HG03342 (cell line): ENCODE measurements at regions not wholly inside any gene's neighbourhood (a gene's known extent, or its start where the extent isn't known, plus 50 kb on each side); places are given as distances from the start of the nearest gene placed in this dataset.
"Not testable (repeated sequence)": the region's sequence is repeated elsewhere in the genome, so short reads cannot be mapped to it uniquely, and the experiment has no call there.

Experiments used
- ATAC-seq: cut with Tn5 transposase; IDR thresholded peaks from one replicate; pipeline ENCODE4 v1.9.1; 2021; ENCODE audit warnings: mild to moderate bottlenecking, moderate library complexity; ENCODE audit not compliant: unreplicated experiment

DNA sequence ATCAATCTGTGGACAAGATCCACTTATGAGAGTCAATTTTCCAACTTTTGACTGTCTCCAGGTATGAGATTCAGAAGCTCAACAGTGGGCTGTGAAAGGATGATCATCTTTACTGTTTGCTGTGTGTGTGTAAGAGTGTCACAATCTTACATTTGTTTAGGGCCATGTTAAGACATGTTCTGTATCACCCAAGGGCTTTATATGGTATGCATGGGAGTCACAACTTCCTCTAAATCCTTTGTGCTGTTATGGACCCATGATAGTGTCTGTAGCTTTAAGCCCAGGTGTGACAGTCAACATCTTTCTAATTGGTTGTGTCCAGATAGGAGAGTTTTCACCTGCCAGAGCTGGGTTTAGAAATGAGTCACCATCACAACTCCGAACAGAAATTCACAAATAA is 70.2 kb downstream of the ZNF726 start:
- not testable (repeated sequence) for ATAC-seq

- ATAC-seq: no peak
Measured at GRCh38 chr19:23986623-23987022, 71.9 kb downstream of the ZNF726 start.

- no peak for ATAC-seq
Measured at GRCh38 chr19:23991170-23991569, 76.5 kb downstream of the ZNF726 start.

DNA sequence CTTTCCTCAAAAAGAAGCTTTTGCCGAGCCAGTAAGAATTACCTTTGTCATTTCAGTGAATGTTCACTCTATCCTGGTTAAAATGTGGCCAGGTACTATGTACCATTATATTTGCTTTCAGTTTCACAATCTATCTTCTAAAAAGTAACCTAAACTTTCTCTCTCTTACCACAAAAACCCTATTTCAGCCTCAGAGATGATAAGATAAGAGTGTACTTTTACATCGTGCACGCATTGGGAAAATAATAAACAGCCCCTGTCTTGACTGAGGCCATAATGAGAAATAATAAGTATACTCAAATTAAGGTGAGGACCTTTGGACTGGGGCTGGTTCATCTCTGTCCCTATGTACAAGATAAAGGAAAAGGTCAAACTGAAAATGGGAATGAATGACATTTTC is 77.7 kb downstream of the ZNF726 start:
- no peak for ATAC-seq

DNA sequence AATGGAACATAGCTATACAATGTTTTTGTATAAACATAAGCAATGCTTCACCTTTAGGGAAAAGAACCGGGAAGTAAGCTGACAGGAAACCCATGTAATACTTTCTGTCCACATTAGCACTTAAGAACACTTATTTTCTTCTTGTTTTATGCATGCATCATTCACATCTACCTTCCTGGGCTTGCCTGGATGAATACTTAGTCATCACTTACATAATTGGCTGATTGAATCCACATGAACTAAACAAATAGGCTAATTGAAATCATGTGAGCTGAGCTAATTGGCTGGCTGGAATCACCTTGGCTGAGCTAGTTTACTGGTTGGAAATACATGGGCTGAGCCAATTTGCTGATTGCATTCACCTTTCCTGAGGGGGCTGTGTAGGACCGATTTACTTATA is 78.8 kb downstream of the ZNF726 start:
- no peak for ATAC-seq

GRCh38 chr19:23996549-23996948 is 81.9 kb downstream of the ZNF726 start:
- ATAC-seq: no peak

DNA sequence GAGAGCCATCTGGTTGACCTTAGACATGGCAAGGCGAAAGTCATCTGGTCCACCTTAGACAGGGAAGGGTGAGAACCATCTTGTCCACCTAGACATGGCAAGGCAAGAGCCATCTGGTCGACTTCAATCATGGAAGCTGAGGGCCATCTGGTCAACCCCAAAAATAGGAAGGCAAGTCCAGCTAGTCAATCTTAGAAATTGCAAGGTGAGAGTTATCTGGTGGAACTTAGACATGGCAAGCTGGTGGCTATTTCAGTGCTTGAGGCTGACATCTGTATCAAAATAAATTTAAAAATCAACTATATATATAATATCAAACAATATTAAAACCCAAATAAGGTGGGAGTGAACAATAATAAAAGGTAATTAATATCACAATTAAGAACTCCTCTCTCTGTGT is 83.9 kb downstream of the ZNF726 start:
- no peak for ATAC-seq

- no peak for ATAC-seq
Measured at GRCh38 chr19:23999821-24000610, 85.3 kb downstream of the ZNF726 start.

GRCh38 chr19:24000656-24001055 is 86.0 kb downstream of the ZNF726 start:
- no peak for ATAC-seq

- no peak for ATAC-seq
Measured at GRCh38 chr19:24002256-24002945, 84.6 kb upstream of the ZNF254 start.

- ATAC-seq: no peak
Measured at GRCh38 chr19:24003537-24003936, 83.5 kb upstream of the ZNF254 start.

GRCh38 chr19:24004166-24004565 is 82.8 kb upstream of the ZNF254 start:
- ATAC-seq: no peak

DNA sequence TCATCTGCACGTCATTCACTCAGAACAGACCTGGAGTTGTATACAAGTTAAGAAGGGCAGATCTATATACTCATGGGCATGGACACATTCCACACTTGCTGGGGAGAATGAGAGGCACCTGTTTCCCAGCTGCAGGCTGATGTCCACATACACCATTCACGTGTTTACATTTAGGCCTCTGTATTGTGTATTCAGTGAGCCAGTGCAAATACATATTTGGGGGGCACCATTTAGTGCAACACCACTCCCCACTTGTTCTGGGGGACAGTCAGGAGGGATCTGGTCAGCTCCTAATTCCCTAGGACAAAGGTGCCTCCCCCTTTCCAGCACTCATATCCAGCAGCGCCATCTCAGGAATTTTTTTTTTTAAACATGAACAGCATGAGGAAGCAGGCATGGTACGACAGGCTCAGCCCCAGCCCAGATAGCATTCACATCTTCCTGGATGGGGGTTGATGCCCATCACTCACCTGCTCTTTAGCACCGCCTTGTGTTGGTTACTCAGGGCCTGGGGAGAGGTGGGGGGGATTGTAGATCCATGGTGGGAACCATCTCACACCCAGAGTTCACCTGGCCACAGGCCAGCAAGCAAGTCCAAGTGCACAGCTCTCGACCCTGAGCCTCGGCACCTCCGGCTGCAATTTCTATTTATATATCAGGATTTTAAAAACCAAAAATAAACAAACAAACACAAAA is 56.9 kb upstream of the ZNF254 start:
- no peak for ATAC-seq

GRCh38 chr19:24032651-24033050 is 54.3 kb upstream of the ZNF254 start:
- no peak for ATAC-seq

DNA sequence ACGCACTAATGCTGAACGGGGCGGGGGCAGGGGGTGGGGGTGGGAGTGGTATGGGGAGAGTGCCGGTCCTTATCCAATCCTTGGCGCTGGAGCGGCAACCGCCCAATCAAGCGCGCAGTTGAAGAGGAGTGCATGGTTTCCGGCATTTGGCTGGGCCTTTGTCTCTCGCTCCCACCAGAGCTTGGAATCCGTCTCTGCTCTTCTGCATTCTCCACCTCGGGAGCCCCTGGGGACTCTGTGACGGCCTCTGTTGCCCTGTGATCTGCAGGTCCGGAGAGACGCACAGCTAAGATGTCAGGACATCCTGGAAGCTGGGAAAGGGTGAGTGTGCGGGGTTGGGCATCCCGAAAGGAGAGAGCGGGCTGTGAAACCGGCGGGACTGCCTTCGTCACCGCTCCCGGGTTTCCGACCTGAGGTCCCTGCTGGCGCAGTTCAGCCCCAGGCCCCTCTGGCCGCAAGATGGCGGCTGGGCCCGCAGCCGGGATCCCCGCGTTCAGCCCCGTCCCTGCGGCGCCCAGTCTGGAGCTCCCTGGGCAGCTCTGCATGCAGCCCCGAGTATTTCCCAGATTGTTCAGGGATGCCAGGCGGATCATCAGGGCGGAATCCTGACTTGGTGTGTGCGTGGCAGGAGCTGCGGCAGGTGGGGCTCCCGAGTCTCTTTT is 53.6 kb upstream of the ZNF254 start:
- peak; percentile 97 for ATAC-seq

DNA sequence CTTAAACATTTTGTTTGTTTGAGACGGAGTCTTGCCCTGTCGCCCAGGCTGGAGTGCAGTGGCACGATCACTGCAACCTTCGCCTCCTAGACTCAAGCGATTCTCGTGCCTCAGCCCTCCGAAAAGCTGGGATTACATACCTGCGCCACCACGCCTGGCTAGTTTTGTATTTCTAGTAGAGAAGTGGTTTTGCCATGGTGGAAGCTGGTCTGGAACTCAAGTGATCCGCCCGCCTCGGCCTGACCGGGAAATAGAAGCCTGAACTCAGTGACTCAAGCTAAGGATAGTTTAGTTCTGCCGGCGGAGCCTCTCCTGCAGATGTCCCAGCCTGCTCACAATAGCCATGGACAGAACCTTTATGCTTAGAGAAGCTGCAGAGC is 53.0 kb upstream of the ZNF254 start:
- peak; percentile 28 for ATAC-seq

- ATAC-seq: not testable (repeated sequence)
Measured at GRCh38 chr19:24035261-24035880, 51.6 kb upstream of the ZNF254 start.
